Breast epithelium (tissue), 4 donors: ENCODE measurements at regions not wholly inside any gene's neighbourhood (a gene's known extent, or its start where the extent isn't known, plus 50 kb on each side); places are given as distances from the start of the nearest gene placed in this dataset.

Experiments
- DNase-seq, 2 donors: peaks; one replicate each; pipeline ENCODE4 v3.0.0-alpha.2; 2019; ENCODE audit warnings: low spot score in 2 of 2
- H3K27ac ChIP-seq, 2 donors: fragments of 200-600 bp; sonication (generic) in 1 of 2; one replicate each; pipeline ENCODE4 v1.5.1; 2016 to 2019; ENCODE audit warnings: mild to moderate bottlenecking in 1 of 2
- H3K27me3 ChIP-seq, 2 donors: fragments of 200-600 bp; sonication (generic) in 1 of 2; one replicate each; pipeline versions ENCODE4 v1.5.1 to v1.6.0; 2017 to 2019; ENCODE audit warnings: control low read depth in 1 of 2, mild to moderate bottlenecking in 1 of 2
- H3K36me3 ChIP-seq: fragments of 200-600 bp; one replicate; pipeline ENCODE4 v1.5.1; 2019
- H3K4me1 ChIP-seq, 2 donors: fragments of 200-600 bp; sonication (generic); one replicate each; pipeline ENCODE4 v1.5.1; 2016 to 2019; ENCODE audit warnings: control low read depth in 1 of 2
- H3K4me3 ChIP-seq, 3 donors: fragments of 200-600 bp; sonication (generic); 1 replicate in 2 of 3; 2 replicates in 1 of 3; pipeline ENCODE4 v1.5.1; 2016 to 2019; ENCODE audit warnings: mild to moderate bottlenecking in 3 of 3, moderate library complexity in 2 of 3
- H3K9me3 ChIP-seq, 2 donors: fragments of 200-600 bp; sonication (generic) in 1 of 2; one replicate each; pipeline ENCODE4 v1.5.1; 2016 to 2019; ENCODE audit warnings: control low read depth in 1 of 2
- POLR2A ChIP-seq: fragments of 450-650 bp; IDR thresholded peaks from one replicate; pipeline ENCODE4 v1.6.1; 2016; ENCODE audit warnings: antibody characterized with exemption, mild to moderate bottlenecking, moderate library complexity
- POLR2AphosphoS5 ChIP-seq, 3 donors: sonication (generic); formaldehyde crosslinking; IDR thresholded peaks; one replicate each; pipeline ENCODE4 v1.6.1; 2017; ENCODE audit warnings: antibody characterized with exemption in 3 of 3
- intact Hi-C: fragments of 100-400 bp; cut with DNase I; formaldehyde crosslinking; loops from one replicate; pipeline ENCODE4 v1.15.1; 2023; ENCODE audit warnings: low total_unique reads
- TF ChIP-seq, protein P1 (sequence below), 3 donors: fragments of 450-650 bp; IDR thresholded peaks; one replicate each; pipeline ENCODE4 v1.5.1; 2016 to 2017; ENCODE audit warnings: antibody characterized with exemption in 3 of 3, mild to moderate bottlenecking in 3 of 3, moderate library complexity in 3 of 3

DNA sequence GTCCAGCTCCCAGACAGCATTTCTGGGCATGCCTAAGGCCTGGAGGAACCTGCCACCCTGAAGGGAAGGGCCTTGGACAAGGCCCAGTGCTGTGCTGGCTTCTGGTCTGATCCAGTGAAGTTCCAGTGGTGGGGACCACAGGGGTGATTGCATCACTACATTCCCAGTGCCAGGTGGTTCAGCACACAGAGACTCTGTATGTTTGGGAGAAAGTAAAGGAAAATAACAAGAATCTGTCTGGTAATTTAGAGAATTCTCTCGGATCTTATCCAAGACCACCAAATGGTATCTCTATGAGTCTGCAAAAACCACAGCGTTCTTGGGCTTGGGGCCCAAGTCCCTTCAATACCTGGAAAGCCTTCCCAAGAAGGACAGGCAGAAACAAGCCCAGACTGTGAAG lies 131.8 kb upstream of the MAD2L1 start:
- H3K4me1 ChIP-seq, result no peaks in the 10 kb centered on the region
- H3K9me3 ChIP-seq, result no peaks in the 10 kb centered on the region
- H3K4me3 ChIP-seq, result no peak overlapping the region
- intact Hi-C loops, result no loop called here
- H3K27ac ChIP-seq, result no peak overlapping the region
- peak in 1 of 2 donors; percentile 72 for DNase-seq
- TF ChIP-seq POLR2A, result no peak
- TF ChIP-seq POLR2AphosphoS5 (IDR thresholded peaks at IDR 0.05), result no peak
- H3K36me3 ChIP-seq, result no peaks in the 10 kb centered on the region
- H3K27me3 ChIP-seq, result no peaks in the 10 kb centered on the region

DNA sequence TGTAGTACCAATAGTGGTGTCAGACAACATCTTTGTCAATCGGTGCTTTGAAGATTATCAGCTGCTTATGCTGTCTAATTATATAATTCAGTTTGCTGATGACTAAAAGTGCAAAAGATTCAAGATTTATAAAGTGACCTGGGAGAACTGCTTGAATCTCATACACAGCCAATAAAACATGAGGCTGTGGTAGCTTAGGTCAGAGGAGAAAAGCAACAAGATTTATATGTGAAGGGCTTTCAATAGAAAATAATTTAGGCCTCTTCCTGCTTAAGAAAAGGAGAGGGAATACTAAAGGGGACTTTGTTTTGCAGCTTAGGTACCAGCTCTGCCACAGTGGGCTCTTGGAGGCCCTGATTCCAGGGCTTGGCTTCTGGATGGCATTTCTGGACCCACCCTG lies 111.0 kb upstream of the MAD2L1 start:
- Histone ChIP-seq H3K27ac (no peak overlapping the region), H3K4me3 (no peak overlapping the region), H3K9me3 (peaks cover 5 to 7% of the 10 kb centered on the region in 2 donors), H3K4me1 (no peaks in the 10 kb centered on the region), H3K27me3 (no peaks in the 10 kb centered on the region), H3K36me3 (no peaks in the 10 kb centered on the region)
- no peak for TF ChIP-seq POLR2A
- no peak for TF ChIP-seq POLR2AphosphoS5 (IDR thresholded peaks at IDR 0.05)
- TF ChIP-seq, protein P1, sequence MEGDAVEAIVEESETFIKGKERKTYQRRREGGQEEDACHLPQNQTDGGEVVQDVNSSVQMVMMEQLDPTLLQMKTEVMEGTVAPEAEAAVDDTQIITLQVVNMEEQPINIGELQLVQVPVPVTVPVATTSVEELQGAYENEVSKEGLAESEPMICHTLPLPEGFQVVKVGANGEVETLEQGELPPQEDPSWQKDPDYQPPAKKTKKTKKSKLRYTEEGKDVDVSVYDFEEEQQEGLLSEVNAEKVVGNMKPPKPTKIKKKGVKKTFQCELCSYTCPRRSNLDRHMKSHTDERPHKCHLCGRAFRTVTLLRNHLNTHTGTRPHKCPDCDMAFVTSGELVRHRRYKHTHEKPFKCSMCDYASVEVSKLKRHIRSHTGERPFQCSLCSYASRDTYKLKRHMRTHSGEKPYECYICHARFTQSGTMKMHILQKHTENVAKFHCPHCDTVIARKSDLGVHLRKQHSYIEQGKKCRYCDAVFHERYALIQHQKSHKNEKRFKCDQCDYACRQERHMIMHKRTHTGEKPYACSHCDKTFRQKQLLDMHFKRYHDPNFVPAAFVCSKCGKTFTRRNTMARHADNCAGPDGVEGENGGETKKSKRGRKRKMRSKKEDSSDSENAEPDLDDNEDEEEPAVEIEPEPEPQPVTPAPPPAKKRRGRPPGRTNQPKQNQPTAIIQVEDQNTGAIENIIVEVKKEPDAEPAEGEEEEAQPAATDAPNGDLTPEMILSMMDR (IDR thresholded peaks at IDR 0.05), result no peak
- intact Hi-C loops, result no loop called here
- no peak for DNase-seq

DNA sequence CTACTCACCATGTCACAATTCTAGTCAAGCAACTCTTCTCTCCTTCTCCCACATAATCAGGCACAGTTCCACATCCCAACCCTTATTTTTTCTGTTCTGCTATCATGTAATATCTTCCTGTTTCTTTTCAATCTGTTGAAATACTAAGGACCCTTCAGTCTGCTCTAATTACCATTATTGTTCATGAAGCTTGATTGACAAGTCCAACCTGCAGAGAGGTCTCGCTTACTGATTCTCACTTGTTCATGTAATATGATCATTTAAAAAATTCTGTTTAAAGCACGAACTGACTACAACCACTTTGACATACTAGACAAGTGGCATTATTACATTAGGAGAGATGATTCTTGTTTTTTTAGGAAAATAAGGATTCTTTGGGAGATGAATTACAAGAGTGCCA lies 108.6 kb upstream of the MAD2L1 start:
- Histone ChIP-seq H3K4me1 (no peaks in the 10 kb centered on the region), H3K27ac (no peak overlapping the region)
- intact Hi-C loops, result no loop called here

DNA sequence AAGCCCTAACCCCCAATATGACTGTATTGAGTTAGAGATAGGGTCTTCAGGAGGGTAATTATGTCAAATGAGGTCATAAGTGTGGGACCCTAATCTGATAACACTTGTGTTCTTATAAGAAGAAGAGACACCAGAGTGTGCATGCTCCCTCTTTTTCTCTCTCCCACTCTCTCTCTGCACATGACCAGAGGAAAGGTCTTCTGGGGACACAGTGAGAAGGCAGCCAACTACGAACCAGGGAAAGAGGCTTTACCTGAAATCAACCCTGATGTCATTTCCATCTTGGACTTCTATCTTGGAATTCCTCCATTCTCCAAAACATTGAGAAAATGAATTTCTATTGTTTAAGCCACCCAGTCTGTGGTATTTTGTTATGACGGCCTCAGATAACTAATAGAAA lies 97.2 kb upstream of the MAD2L1 start:
- no peak for TF ChIP-seq POLR2A
- intact Hi-C loops, result no loop called here
- no peak for DNase-seq
- Histone ChIP-seq H3K4me3 (no peak overlapping the region), H3K27me3 (no peaks in the 10 kb centered on the region), H3K4me1 (no peaks in the 10 kb centered on the region), H3K27ac (no peak overlapping the region), H3K9me3 (no peaks in the 10 kb centered on the region), H3K36me3 (no peaks in the 10 kb centered on the region)

More for the DNA sequence above, 108.6 kb upstream of the MAD2L1 start:
- Histone ChIP-seq H3K9me3 (peaks cover 0 to 5% of the 10 kb centered on the region in 2 donors), H3K36me3 (no peaks in the 10 kb centered on the region), H3K27me3 (no peaks in the 10 kb centered on the region), H3K4me3 (no peak overlapping the region)
- DNase-seq, result no peak
- TF ChIP-seq, protein P1 (IDR thresholded peaks at IDR 0.05), result no peak
- no peak for TF ChIP-seq POLR2A
- TF ChIP-seq POLR2AphosphoS5 (IDR thresholded peaks at IDR 0.05), result no peak

DNA sequence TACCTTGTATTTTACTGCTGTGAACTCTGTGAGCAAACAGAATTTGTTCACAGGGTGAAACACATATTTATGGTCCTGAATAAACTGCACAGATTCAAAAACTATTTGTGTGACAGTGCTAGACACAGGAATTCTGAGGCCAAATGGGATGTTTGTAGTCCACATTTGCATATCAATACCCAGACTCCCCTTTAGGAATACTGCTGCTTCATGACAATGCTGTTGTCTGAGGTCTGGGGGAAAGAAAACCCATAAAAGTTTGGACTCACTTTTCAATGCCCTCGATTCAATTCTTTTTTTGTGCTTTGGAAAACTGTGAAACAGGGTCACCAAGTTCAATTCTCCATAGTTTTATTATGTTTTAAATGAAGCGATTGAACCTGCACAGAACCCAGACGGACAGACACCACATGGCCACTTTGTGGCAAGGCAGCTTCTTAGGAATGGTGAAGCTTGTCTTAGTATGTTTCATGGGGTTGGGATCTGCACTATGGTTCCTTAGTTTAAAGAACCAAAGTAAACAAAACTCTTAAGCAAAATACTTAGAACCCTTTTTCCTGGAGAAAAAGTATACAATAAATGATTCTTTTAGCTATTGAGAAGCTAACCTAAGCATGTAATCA lies 92.3 kb upstream of the MAD2L1 start:
- Histone ChIP-seq H3K27me3 (no peaks in the 10 kb centered on the region), H3K4me3 (no peak overlapping the region), H3K4me1 (no peaks in the 10 kb centered on the region), H3K27ac (no peak overlapping the region), H3K36me3 (no peaks in the 10 kb centered on the region), H3K9me3 (no peaks in the 10 kb centered on the region)
- TF ChIP-seq POLR2A, result no peak
- intact Hi-C loops, result no loop called here
- no peak for DNase-seq

DNA sequence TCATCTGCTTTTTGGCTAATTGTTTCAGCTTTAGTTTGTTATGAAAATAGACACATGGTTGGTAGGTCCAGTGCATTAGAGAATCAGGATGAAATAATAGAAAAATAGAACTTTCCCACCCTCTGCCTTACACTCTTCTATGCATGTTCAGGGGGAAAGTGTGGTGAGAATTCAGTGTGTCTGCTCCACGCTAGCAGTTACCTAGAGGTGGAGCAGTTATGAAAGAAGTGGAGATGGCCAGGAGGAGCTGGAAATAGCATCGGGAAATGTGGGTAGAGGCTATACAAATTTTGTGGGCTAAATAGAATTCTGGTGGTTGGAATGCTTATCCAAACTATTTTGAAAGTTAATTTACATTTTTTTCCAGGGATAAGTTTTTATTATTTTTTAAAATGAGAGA lies 91.4 kb upstream of the MAD2L1 start:
- TF ChIP-seq POLR2A, result no peak
- TF ChIP-seq POLR2AphosphoS5 (IDR thresholded peaks at IDR 0.05), result no peak
- TF ChIP-seq, protein P1 (IDR thresholded peaks at IDR 0.05), result no peak
- intact Hi-C loops, result no loop called here
- Histone ChIP-seq H3K27ac (no peak overlapping the region), H3K4me1 (no peaks in the 10 kb centered on the region), H3K9me3 (no peaks in the 10 kb centered on the region), H3K4me3 (no peak overlapping the region), H3K36me3 (no peaks in the 10 kb centered on the region), H3K27me3 (no peaks in the 10 kb centered on the region)
- DNase-seq, result no peak
